Ecto neural progenitor cell (in vitro differentiated cells): ENCODE measurements at regions not wholly inside any gene's neighbourhood (a gene's known extent, or its start where the extent isn't known, plus 50 kb on each side); places are given as distances from the start of the nearest gene placed in this dataset.
"Not testable (repeated sequence)": the region's sequence is repeated elsewhere in the genome, so short reads cannot be mapped to it uniquely, and the experiment has no call there.

ENCODE experiments used
- DNase-seq: peaks from one replicate; pipeline ENCODE4 v3.0.0-alpha.2; 2018; ENCODE audit warnings: low spot score

DNA sequence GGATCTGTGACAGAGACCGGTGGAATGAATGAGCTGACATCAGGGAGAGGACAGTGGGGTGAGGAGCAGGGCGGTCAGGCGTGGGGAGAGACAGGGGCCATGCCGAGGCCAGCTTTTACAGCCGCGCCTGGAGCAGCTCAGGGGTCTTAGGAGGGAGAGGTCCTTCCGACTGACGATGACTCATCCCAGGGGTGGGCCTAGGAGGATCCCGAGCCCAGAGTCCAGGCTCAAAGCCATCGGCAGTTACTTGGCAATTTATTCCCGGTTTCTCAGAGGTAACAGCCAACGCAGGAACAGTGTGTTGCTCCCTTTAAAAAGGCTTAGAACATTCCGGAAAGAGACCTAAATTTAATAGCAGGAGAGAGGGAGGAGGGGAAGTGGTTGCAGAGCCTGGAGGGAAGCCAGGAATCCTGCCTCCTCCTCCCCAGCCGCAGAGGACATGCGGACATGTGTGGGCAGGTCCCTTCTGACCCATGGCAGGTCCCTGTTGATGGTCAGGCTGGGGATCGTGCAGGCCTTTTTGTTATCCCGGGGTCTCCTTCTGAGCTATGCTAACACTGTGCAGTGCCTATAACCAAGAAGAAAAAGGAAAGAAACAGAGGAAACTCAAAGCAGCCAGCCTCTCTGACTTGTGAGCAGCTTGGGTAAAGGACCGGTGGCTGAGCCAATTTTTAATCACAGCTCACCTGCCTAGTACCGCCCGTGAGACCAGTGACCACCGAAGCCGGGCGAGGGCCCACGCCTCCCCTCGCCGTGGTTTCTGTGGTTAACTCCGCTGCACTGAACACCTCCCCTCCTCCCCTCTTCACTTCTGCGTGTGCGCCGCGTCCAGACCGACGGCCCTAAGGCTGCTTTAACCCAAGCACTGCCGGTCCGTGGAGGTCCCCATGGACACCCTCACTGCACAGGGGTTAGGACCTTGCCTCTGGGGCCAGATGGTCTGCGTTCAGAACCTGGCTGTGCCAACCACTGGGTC, 392.4 kb upstream of the PROK2 start:
- DNase-seq: no peak

DNA sequence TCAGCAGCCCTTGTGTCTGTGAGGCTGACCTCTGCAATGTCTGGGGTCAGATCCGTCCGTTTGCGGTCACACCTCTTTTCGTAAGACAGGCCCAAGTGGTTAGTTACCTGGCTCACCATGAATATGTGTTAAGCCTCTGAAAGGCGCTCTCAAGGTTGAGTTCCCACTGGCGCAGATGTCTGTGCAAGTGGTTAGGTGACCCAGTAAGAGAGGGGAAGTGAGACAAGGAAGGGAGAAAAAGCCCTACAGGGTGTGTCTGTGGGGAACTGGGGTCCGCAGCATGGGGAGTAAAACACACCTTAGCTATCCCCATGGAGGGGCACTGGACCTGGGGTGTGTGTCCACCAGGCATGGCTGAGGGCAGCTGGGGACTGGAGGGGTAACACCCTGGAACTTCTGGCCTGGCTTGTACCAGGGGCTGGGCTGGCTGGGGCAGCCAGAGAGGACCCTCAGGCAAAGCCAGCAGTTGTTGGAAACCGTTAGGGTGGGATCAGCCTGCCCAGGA, 391.6 kb upstream of the PROK2 start:
- DNase-seq: no peak

DNA sequence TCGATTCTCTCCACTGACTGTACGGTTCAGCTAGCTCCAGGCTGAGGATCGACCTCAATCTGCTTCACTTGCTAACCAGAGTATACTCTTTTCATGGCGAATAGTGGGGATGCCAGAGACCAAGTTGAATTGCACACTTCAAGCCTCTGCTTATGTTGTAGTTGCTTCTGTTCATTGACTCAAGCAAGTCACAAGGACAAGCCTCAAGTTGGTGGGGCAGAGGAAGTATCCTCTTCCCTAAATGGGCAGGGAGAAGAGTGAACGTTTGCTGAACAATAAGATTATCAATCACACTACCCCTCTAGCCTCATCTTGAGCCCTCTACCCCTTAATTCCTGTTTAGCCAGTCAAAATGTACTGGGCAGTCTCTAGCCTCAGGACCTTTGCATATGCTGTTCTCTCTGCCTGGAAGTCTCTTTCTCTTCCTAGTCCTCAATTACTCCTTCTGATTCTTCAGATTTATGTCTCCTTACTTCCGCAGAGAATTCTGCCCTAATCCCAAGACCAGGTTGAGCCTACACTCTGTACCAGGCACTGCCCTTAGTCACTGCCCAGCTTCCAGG, 390.4 kb upstream of the PROK2 start:
- no peak for DNase-seq

DNA sequence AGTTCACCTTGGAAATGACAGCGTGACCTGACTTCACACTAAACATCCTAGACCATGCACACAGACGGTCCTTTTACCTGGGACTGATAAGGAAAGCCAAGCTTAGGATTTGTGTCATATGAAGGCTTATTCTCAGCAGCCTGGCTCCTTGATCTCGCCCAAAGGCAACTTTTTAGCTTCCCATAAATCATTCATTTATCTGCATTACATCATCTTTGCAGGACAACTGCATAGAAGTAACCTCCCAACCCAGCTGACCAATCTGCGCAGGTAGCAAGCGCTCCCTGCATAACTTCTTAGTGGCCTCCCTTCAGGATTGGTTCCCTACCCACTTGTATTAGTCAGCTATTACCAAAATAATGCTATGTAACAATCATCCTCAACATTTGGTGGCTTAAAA, 389.9 kb upstream of the PROK2 start:
- DNase-seq: no peak

- no peak for DNase-seq
Observed at GRCh38 chr3:72174040-72174439, 389.1 kb upstream of the PROK2 start.

- no peak for DNase-seq
Observed at GRCh38 chr3:72171946-72172345, 387.0 kb upstream of the PROK2 start.

DNA sequence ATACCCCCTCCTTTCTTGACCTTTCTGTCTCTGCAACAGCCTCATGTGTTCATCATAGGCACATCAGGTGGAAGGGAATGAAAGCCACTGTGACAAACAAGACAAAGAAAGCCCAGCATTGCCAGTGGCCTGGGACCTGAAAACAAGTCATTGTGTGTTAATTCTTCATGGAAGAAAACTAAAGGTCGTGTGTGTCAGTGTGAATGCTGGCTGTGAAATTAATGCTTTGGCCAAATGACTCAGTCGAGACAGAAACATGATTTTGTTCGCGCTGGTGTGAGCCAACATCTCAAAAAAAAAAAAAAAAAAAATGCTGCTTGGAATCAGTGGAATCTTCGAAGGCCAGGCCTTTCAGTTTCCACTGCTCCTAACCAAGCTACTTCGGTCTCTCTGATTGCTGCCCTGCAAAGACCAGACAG, 386.5 kb upstream of the PROK2 start:
- no peak for DNase-seq

GRCh38 chr3:72169561-72170472, 384.9 kb upstream of the PROK2 start:
- DNase-seq: no peak

DNA sequence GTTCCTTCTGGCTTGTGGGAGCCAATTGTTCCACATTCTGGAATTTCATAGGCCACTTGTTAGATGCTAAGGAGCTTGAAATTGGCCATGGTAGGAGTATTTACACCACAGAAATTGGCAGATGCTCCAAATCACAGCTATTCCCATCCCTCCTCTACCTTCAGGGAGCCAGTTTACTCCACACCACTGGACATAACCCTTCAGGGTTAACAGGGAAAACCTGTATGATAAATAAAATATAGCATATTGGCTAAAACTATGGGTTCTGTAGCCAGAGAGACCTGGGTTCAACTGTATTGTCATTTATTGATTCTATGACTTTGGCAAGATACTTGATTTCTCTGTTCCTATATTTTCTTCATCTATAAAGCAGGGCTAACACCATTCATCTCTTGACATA, 384.2 kb upstream of the PROK2 start:
- no peak for DNase-seq

- no peak for DNase-seq
Observed at GRCh38 chr3:72165808-72166207, 380.9 kb upstream of the PROK2 start.

DNA sequence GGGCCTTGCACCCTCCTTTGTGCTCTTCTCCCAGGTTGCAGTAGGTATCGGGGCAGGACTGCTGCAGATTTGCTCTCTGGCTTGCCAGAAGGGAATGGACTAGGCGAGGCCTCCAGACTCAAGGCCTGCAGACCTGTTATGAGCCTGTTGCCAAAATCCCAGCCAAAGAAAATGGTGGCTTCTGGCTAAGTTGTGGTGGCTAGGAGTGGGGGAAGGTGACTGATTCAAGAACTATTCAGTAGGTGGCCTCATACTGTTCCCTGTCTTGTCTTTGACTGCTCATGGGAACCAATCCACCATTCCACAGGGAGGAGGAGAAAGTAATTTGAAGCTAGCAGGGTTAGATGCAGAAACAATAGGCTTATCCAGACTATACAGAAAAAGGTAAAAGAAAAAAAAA, 380.4 kb upstream of the PROK2 start:
- DNase-seq: no peak

DNA sequence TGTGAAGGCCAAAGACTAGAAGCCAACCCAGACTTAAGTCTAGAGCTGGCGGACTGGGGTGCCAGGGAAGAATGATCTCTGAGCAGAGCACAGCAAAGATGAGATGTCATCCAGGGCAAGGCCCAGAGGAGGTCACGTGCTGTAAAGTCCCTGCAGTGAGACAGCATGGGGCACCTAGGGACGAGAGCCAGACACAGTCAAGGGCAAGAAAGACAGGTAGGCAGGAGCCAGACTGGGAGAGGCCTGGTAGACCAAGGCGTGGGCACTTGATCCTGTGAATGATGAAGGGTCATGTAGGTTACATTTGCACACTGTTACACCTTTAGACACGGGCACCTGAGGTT, 379.7 kb upstream of the PROK2 start:
- no peak for DNase-seq

DNA sequence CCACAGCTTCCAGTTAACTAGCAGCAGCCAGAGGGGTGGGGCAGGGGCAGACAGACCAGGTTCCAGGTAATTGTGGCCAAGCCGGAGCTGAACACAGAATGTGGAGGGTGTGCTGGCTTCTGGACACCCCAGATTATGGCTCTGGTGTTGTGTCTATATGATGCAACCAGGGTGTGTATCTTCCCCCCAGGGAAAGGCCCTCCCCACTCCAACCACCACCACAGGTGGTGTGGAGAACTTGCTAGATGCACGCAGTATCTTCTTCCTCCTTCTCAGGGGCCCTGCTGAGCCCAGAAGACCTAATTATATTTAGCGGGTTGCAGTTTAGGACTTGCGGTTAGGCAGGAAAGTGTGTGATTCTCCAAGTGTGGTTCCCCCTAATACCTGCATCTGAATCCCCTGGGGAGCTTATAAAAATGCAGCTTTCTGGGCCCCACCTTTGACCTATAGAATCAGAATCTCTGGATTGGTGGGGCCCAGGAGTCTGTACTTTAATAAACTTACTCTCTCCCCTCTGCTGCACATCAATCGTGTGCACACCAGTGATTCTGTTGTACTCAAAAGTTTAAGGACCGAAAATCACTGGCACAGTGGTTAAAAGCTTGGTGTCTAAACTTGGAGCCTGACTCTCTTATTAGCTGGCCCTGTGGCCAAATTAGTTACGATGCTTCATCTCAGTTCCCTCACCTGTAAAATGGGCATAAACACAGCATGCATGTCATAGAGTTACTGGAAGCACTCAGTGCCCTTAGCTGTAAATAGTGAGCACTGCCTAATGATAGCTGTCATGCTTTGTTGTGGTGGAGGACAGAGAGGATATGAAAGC, 379.1 kb upstream of the PROK2 start:
- no peak for DNase-seq

DNA sequence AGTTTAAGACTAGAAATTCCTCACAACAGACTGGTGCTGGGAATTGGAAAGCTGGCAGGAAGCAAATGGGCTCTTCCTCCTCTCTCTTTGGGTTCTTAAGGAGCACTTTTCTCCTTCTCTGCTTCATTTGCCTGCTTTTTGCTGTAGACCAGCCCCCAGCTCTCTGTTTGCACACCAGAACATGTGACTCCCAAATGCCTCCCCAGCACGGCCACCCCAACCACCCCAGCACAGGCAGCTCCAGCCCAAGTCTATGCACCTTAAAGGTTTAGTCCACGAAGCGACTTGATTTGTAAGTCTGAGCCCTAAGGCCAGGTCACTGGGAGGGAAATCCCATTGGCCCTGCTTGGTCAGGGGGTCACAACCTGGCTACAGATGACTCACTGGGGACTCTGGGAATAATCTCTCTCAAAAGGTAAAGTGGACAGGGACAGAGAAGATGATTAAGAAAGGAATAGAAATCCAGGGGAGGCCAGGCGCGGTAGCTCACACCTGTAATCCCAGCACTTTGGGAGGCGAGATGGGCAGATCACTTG, 377.8 kb upstream of the PROK2 start:
- no peak for DNase-seq

DNA sequence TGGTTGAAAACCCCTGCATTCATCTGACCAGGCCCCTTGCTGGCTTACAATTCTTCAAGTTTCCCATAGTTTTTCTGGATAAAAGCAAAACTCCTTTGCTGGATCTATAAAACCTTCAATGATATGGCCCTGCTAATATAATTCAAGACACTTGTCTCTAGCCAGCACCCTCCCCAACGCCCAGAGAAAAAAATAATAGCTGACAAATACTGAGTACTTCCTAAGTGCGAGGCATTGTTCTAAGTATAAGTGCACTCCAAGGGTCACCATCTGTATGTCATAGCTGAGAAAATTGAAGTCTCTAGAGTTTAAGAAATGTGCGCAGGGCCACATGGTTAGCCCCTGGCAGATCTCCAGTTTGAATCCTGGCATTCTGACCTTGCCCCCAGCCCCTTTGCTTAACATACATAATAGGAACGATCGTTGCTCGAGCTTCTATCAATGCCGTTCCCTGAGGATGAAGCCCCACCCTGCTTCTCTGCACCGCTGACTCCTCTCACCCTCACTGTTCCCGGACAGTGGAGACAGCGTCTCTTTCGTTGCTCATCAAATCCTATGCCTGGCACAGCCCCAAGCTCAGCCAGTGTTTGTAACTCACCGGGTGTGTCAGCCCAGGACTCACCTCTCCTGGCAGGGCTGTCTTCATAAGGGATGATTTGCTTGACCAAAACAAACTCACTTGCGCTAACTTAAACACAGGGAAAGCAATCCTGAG, 377.1 kb upstream of the PROK2 start:
- no peak for DNase-seq

DNA sequence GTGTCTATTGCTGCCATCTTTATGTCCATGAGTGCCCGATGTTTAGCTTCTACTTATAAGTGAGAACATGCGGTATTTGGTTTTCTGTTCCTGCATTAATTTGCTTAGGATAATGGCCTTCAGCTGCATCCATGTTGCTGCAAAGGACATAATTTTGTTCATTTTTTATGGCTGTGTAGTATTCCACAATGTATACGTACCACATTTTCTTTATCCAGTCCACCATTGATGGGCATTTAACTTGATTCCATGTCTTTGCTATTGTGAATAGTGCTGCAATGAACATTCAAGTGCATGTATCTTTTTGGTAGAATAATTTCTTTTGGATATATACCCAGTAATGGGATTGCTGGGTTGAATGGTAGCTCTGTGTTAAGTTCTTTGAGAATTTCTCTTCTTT, 376.3 kb upstream of the PROK2 start:
- not testable (repeated sequence) for DNase-seq

DNA sequence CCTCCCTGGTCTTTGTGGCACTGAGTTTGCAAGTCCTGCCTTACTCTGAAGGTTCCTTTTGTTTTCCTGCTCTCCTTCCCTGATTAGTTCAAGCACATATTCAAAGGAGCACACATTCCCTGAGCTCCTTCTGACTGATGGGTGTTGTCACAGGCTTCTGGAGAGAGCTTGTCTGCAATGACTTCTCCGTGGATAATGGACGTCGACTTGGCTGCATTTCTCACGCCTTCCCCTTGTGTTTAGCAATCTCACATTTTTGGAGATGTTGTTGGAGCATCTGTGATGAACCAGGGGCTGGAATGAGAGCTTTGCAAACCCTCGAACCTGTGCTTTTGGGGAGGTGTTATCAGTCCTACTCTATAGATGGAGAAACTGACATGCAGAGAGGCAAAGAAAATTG, 375.4 kb upstream of the PROK2 start:
- no peak for DNase-seq

- no peak for DNase-seq
Observed at GRCh38 chr3:72159487-72159886, 374.5 kb upstream of the PROK2 start.

- no peak for DNase-seq
Observed at GRCh38 chr3:72158639-72159326, 373.8 kb upstream of the PROK2 start.
